Endothelial cell of hepatic sinusoid (primary cell): ENCODE measurements at regions not wholly inside any gene's neighbourhood (a gene's known extent, or its start where the extent isn't known, plus 50 kb on each side); places are given as distances from the start of the nearest gene placed in this dataset.

Source experiments
- in situ Hi-C: cut with HindIII; loops from 2 replicates; pipeline ENCODE4 v1.10.0; 2017; ENCODE audit warnings: low sequenced_read_pairs

GRCh38 chr2:10499275-10499907 is 51.3 kb upstream of the ODC1 start:
- in situ Hi-C loops: no loop called here

- in situ Hi-C loops: no loop called here
These were observed 50.6 kb upstream of the ODC1 start for GRCh38 chr2:10498525-10499274.
